Liver (tissue), 3 donors: ENCODE measurements at regions not wholly inside any gene's neighbourhood (a gene's known extent, or its start where the extent isn't known, plus 50 kb on each side); places are given as distances from the start of the nearest gene placed in this dataset.

Source experiments
- CTCF ChIP-seq: fragments of 150-350 bp; IDR thresholded peaks from 2 replicates; pipeline ENCODE4 v1.5.1; 2017; ENCODE audit warnings: improper control_type of control experiment, low read depth, low read length; ENCODE audit not compliant: missing input control
- GABPA ChIP-seq, 2 donors: IDR thresholded peaks in 1 of 2; conservative IDR thresholded peaks in 1 of 2; 2 replicates each; pipeline ENCODE4 v1.6.1; 2016; ENCODE audit warnings: antibody characterized with exemption in 2 of 2, mild to moderate bottlenecking in 1 of 2, moderate library complexity in 1 of 2
- JUND ChIP-seq, 2 donors: IDR thresholded peaks; 2 replicates each; pipeline ENCODE4 v1.6.1; 2016; ENCODE audit warnings: antibody characterized with exemption in 2 of 2
- REST ChIP-seq: IDR thresholded peaks from 2 replicates; pipeline ENCODE4 v1.6.1; 2016; ENCODE audit warnings: antibody characterized with exemption, mild to moderate bottlenecking
- TAF1 ChIP-seq: conservative IDR thresholded peaks from 2 replicates; pipeline ENCODE4 v1.6.1; 2016; ENCODE audit warnings: antibody characterized with exemption, mild to moderate bottlenecking
- YY1 ChIP-seq: IDR thresholded peaks from 2 replicates; pipeline ENCODE4 v1.6.1; 2016; ENCODE audit warnings: antibody characterized with exemption, mild to moderate bottlenecking
- donor health status: healthy.
- donor health status: healthy.

- TF ChIP-seq REST, result no peak
- no peak for TF ChIP-seq GABPA (IDR thresholded peaks at IDR 0.05 in 1 of 2, conservative IDR thresholded peaks at IDR 0.05 in 1 of 2)
- TF ChIP-seq CTCF, result no peak
- TF ChIP-seq JUND (IDR thresholded peaks at IDR 0.05), result no peak
- no peak for TF ChIP-seq TAF1
- no peak for TF ChIP-seq YY1
Observed at GRCh38 chr6:74420221-74420620, 724.2 kb downstream of the CD109 start.
